ENCODE measurements at regions not wholly inside any gene's neighbourhood (a gene's known extent, or its start where the extent isn't known, plus 50 kb on each side); places are given as distances from the start of the nearest gene placed in this dataset.

DNA sequence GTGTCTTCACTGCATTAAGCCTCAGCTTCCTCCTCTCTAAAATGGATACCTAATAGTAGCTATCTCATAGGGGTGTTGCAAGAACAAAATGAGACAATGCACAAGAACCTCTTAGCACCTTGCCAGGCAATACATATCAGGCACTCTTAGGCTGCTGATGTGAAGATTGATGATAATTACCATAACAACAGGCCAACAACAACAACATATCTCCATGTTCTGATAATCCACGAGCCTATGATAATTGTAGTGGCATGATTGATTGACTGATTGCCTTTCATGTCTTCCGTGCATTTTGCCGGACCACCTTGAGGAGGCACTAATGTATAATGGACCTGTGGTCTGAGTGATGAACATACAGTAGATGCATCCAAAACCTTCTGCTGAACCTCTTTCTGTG is 50.7 kb upstream of the WSCD2 start:
- no peak for DNase-seq (ENCODE audit: low read depth in 3 of 3)

Measured in stimulated activated CD4-positive, alpha-beta T cell treated with anti-CD3 and anti-CD28 coated beads, TNF-alpha, amount 100 ng/mL, for 24 hours (primary cell).